SU-DHL-6 (cell line): ENCODE measurements at regions not wholly inside any gene's neighbourhood (a gene's known extent, or its start where the extent isn't known, plus 50 kb on each side); places are given as distances from the start of the nearest gene placed in this dataset.
"Not testable (repeated sequence)": the region's sequence is repeated elsewhere in the genome, so short reads cannot be mapped to it uniquely, and the experiment has no call there.

Experiments used
- EZH2phosphoT487 ChIP-seq: fragments of 200-600 bp; sonication (generic), shearing (Covaris generic); conservative IDR thresholded peaks from 2 replicates; pipeline ENCODE4 v1.6.1; 2018; ENCODE audit warnings: mild to moderate bottlenecking, antibody characterized with exemption, low read length, moderate library complexity, mixed read lengths
- TF ChIP-seq, protein P1 (sequence below): fragments of 200-600 bp; sonication (generic); IDR thresholded peaks from one replicate; pipeline ENCODE4 v1.5.1; 2017; ENCODE audit warnings: antibody characterized with exemption, mild to moderate bottlenecking, low read length, moderate library complexity; ENCODE audit not compliant: insufficient read depth, poor library complexity, severe bottlenecking

DNA sequence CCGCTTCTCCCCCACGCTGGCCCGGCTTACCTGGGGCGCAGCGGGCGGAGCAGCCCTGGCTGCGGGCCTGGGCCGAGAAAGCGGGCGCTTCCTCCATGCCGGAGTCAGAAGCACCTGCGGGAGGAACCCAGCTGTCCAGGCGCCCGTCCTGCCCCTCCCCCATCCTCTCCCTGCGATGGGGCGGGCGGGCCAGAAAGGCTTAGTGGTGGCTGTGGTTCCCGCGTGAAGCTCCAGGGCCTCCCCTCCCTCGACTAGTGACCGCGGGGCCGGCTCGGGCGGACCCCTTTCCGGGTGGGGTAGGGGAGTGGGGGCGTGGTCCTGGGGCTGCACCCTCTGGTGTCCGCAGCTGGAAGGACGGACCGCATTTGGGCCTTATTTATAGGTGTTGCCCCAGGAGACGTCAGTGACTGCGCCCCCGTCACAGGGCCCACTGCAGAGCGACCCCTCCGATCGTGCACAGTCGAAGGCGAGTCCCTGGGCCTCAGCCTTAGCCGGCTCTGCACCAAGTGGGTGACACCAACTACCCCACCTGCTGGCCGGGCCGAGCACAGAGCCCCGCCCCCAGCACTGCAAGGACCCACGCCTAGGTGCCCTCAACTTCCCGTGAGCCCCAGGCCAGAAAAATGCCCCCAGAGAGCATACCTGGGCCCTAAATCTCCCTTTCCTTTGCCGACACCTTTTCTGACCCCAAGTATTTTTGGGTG lies 302.7 kb downstream of the CCDC74A start:
- TF ChIP-seq, protein P1, sequence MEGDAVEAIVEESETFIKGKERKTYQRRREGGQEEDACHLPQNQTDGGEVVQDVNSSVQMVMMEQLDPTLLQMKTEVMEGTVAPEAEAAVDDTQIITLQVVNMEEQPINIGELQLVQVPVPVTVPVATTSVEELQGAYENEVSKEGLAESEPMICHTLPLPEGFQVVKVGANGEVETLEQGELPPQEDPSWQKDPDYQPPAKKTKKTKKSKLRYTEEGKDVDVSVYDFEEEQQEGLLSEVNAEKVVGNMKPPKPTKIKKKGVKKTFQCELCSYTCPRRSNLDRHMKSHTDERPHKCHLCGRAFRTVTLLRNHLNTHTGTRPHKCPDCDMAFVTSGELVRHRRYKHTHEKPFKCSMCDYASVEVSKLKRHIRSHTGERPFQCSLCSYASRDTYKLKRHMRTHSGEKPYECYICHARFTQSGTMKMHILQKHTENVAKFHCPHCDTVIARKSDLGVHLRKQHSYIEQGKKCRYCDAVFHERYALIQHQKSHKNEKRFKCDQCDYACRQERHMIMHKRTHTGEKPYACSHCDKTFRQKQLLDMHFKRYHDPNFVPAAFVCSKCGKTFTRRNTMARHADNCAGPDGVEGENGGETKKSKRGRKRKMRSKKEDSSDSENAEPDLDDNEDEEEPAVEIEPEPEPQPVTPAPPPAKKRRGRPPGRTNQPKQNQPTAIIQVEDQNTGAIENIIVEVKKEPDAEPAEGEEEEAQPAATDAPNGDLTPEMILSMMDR, result not testable (repeated sequence)
- not testable (repeated sequence) for TF ChIP-seq EZH2phosphoT487
